GM12878 (cell line): ENCODE measurements at regions not wholly inside any gene's neighbourhood (a gene's known extent, or its start where the extent isn't known, plus 50 kb on each side); places are given as distances from the start of the nearest gene placed in this dataset.

Experiments used
- ATAC-seq: fragments of 200-7000 bp; cut with Tn5 transposase; 3 replicates; pipeline ENCODE4 v1.9.1; 2020; ENCODE audit warnings: mild to moderate bottlenecking, moderate library complexity
- BruUV-seq: library from RNA; stranded (reverse); fragments of 400-500 nt; replicated peaks from 2 replicates; lab custom pipeline; 2021; lab: Mats Ljungman, UMichigan
- CTCF ChIA-PET: fragments of 300-600 bp; sonication (Branson Sonifier 250); formaldehyde crosslinking; extraction: SDS; loops from one replicate; lab custom pipeline; 2021; ENCODE audit warnings: inconsistent platforms; lab: Yijun Ruan, JAX
- POLR2A ChIA-PET: fragments of 350-600 bp; formaldehyde crosslinking; extraction: SDS; loops from one replicate; lab custom pipeline; 2021; ENCODE audit warnings: inconsistent platforms; lab: Charles Lee
- RAD21 ChIA-PET: fragments of 300-600 bp; sonication (Branson Sonifier 250); formaldehyde crosslinking; loops from one replicate; lab custom pipeline; 2023; ENCODE audit warnings: antibody characterized with exemption; ENCODE audit not compliant: unreplicated experiment; lab: Charles Lee
- SMC1A ChIA-PET: fragments of 300-600 bp; sonication (Branson Sonifier 250); formaldehyde crosslinking; loops from one replicate; lab custom pipeline; 2023; ENCODE audit not compliant: unreplicated experiment, uncharacterized antibody; lab: Charles Lee
- DNase-seq: peaks from one replicate; pipeline ENCODE4 v3.0.0-alpha.2; 2011; ENCODE audit warnings: low read depth, low spot score
- FAIRE-seq: peaks from 3 replicates; lab custom pipeline; 2011; peaks lifted over from hg19 to GRCh38; lab: Jason Lieb, UNC
- H2AFZ ChIP-seq: 2 replicates; pipeline ENCODE4 v1.6.0; 2011; ENCODE audit warnings: low read depth, low read length, control low read depth; ENCODE audit not compliant: control insufficient read depth
- H3K27ac ChIP-seq: 2 replicates; pipeline ENCODE4 v1.5.1; 2011; ENCODE audit warnings: control low read depth; ENCODE audit not compliant: control insufficient read depth, insufficient read depth
- H3K27me3 ChIP-seq, 2 experiments: replicated peaks in 1 of 2; 2 replicates each; pipeline versions ENCODE4 v1.6.0 to v1.6.1; 2011; ENCODE audit warnings: low read length in 1 of 2; ENCODE audit not compliant: control insufficient read depth in 2 of 2, insufficient read depth in 2 of 2
- H3K36me3 ChIP-seq, 2 experiments: 2 replicates each; pipeline ENCODE4 v1.5.1; 2011; ENCODE audit warnings: low read length in 1 of 2; ENCODE audit not compliant: control insufficient read depth in 2 of 2, insufficient read depth in 2 of 2
- H3K4me1 ChIP-seq: 2 replicates; pipeline ENCODE4 v1.6.1; 2011; ENCODE audit warnings: mild to moderate bottlenecking, low read length, moderate library complexity, mixed read lengths; ENCODE audit not compliant: control insufficient read depth, insufficient read depth
- H3K4me2 ChIP-seq: 2 replicates; pipeline ENCODE4 v1.6.0; 2011; ENCODE audit warnings: control low read depth; ENCODE audit not compliant: control insufficient read depth, insufficient read depth
- H3K4me3 ChIP-seq: fragments of 200-600 bp; sonication (generic); 2 replicates; pipeline ENCODE4 v1.5.1; 2016
- H3K79me2 ChIP-seq: 2 replicates; pipeline ENCODE4 v1.6.0; 2011; ENCODE audit warnings: low read length; ENCODE audit not compliant: control insufficient read depth, insufficient read depth
- H3K9ac ChIP-seq: 2 replicates; pipeline ENCODE4 v1.8.0; 2011; ENCODE audit warnings: low read length, control low read depth, mixed read lengths; ENCODE audit not compliant: control insufficient read depth, insufficient read depth
- H3K9me3 ChIP-seq: replicated peaks from 3 replicates; pipeline ENCODE4 v1.5.1; 2011; ENCODE audit warnings: mild to moderate bottlenecking, low read length; ENCODE audit not compliant: control insufficient read depth, insufficient read depth
- H4K20me1 ChIP-seq: 2 replicates; pipeline ENCODE4 v1.6.0; 2011; ENCODE audit not compliant: control insufficient read depth, insufficient read depth
- CEBPZ ChIP-seq: fragments of 150-350 bp; IDR thresholded peaks from 2 replicates; pipeline ENCODE4 v1.6.1; 2016; ENCODE audit warnings: low read depth, low read length
- WGBS: methylation state at CpG from one replicate; pipeline ENCODE4 v1.1.6; 2016; ENCODE audit warnings: low lambda C conversion rate; ENCODE audit not compliant: insufficient replicate concordance, insufficient coverage; ENCODE audit errors: missing lambda C conversion rate; 5-methylcytosine and 5-hydroxymethylcytosine counted together
- in situ Hi-C: fragments of 300-500 bp; cut with MboI; formaldehyde crosslinking; loops from 9 replicates; pipeline ENCODE4 v1.14.3; 2018; ENCODE audit warnings: mixed read lengths
- intact Hi-C: fragments of 100-400 bp; cut with micrococcal nuclease; formaldehyde crosslinking; loops from one replicate; pipeline ENCODE4 v1.14.2; 2022; ENCODE audit not compliant: unreplicated experiment

GRCh38 chr12:38053655-38054464 is 262.7 kb upstream of the ALG10B start:
- H3K27ac ChIP-seq = no peak overlapping the region
- POLR2A ChIA-PET = no interaction called here
- WGBS = 67% methylated on average over 30 of the region's 34 CpGs
- H3K27me3 ChIP-seq = no peaks in the 10 kb centered on the region
- intact Hi-C loops (no loop called here), in situ Hi-C loops (no loop called here)
- no peak overlapping the region for H2AFZ ChIP-seq
- H3K4me2 ChIP-seq = no peak overlapping the region
- no peaks in the 10 kb centered on the region for H4K20me1 ChIP-seq
- ATAC-seq = no peak
- no TSS peak for BruUV-seq
- no peak for TF ChIP-seq CEBPZ
- DNase-seq = no peak
- no peaks in the 10 kb centered on the region for H3K4me1 ChIP-seq
- H3K9me3 ChIP-seq = peaks cover 3% of the 10 kb centered on the region; the same call in 1 of the 3 replicates
- H3K9ac ChIP-seq = no peak overlapping the region
- SMC1A ChIA-PET = no interaction called here
- H3K4me3 ChIP-seq = no peak overlapping the region
- no peaks in the 10 kb centered on the region for H3K36me3 ChIP-seq
- no peaks in the 10 kb centered on the region for H3K79me2 ChIP-seq
- CTCF ChIA-PET = no interaction called here
- RAD21 ChIA-PET = no interaction called here
- FAIRE-seq = no peak
